ENCODE measurements at regions not wholly inside any gene's neighbourhood (a gene's known extent, or its start where the extent isn't known, plus 50 kb on each side); places are given as distances from the start of the nearest gene placed in this dataset.

- TF ChIP-seq POLR2AphosphoS5 (IDR thresholded peaks at IDR 0.05; ENCODE audit: low read depth): no peak
- TF ChIP-seq CTCF (conservative IDR thresholded peaks at IDR 0.05; ENCODE audit: low read depth in 2 of 2): no peak
- no peak for TF ChIP-seq CREB1 (CRISPR knock-in tag; IDR thresholded peaks at IDR 0.05; ENCODE audit: low read depth)
- TF ChIP-seq ZNF114 (CRISPR knock-in tag; IDR thresholded peaks at IDR 0.05): no peak
- no peak for TF ChIP-seq NANOG (IDR thresholded peaks at IDR 0.05; ENCODE audit: borderline replicate concordance)
- TF ChIP-seq, protein P1, sequence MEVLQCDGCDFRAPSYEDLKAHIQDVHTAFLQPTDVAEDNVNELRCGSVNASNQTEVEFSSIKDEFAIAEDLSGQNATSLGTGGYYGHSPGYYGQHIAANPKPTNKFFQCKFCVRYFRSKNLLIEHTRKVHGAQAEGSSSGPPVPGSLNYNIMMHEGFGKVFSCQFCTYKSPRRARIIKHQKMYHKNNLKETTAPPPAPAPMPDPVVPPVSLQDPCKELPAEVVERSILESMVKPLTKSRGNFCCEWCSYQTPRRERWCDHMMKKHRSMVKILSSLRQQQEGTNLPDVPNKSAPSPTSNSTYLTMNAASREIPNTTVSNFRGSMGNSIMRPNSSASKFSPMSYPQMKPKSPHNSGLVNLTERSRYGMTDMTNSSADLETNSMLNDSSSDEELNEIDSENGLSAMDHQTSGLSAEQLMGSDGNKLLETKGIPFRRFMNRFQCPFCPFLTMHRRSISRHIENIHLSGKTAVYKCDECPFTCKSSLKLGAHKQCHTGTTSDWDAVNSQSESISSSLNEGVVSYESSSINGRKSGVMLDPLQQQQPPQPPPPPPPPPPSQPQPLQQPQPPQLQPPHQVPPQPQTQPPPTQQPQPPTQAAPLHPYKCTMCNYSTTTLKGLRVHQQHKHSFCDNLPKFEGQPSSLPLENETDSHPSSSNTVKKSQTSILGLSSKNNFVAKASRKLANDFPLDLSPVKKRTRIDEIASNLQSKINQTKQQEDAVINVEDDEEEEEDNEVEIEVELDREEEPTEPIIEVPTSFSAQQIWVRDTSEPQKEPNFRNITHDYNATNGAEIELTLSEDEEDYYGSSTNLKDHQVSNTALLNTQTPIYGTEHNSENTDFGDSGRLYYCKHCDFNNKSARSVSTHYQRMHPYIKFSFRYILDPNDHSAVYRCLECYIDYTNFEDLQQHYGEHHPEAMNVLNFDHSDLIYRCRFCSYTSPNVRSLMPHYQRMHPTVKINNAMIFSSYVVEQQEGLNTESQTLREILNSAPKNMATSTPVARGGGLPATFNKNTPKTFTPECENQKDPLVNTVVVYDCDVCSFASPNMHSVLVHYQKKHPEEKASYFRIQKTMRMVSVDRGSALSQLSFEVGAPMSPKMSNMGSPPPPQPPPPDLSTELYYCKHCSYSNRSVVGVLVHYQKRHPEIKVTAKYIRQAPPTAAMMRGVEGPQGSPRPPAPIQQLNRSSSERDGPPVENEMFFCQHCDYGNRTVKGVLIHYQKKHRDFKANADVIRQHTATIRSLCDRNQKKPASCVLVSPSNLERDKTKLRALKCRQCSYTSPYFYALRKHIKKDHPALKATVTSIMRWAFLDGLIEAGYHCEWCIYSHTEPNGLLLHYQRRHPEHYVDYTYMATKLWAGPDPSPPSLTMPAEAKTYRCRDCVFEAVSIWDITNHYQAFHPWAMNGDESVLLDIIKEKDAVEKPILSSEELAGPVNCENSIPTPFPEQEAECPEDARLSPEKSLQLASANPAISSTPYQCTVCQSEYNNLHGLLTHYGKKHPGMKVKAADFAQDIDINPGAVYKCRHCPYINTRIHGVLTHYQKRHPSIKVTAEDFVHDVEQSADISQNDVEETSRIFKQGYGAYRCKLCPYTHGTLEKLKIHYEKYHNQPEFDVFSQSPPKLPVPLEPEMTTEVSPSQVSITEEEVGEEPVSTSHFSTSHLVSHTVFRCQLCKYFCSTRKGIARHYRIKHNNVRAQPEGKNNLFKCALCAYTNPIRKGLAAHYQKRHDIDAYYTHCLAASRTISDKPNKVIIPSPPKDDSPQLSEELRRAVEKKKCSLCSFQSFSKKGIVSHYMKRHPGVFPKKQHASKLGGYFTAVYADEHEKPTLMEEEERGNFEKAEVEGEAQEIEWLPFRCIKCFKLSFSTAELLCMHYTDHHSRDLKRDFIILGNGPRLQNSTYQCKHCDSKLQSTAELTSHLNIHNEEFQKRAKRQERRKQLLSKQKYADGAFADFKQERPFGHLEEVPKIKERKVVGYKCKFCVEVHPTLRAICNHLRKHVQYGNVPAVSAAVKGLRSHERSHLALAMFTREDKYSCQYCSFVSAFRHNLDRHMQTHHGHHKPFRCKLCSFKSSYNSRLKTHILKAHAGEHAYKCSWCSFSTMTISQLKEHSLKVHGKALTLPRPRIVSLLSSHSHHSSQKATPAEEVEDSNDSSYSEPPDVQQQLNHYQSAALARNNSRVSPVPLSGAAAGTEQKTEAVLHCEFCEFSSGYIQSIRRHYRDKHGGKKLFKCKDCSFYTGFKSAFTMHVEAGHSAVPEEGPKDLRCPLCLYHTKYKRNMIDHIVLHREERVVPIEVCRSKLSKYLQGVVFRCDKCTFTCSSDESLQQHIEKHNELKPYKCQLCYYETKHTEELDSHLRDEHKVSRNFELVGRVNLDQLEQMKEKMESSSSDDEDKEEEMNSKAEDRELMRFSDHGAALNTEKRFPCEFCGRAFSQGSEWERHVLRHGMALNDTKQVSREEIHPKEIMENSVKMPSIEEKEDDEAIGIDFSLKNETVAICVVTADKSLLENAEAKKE (CRISPR knock-in tag; IDR thresholded peaks at IDR 0.05): no peak
- no peak for TF ChIP-seq STAT1 (IDR thresholded peaks at IDR 0.05; ENCODE audit: unreplicated experiment)
- TF ChIP-seq, protein P2, sequence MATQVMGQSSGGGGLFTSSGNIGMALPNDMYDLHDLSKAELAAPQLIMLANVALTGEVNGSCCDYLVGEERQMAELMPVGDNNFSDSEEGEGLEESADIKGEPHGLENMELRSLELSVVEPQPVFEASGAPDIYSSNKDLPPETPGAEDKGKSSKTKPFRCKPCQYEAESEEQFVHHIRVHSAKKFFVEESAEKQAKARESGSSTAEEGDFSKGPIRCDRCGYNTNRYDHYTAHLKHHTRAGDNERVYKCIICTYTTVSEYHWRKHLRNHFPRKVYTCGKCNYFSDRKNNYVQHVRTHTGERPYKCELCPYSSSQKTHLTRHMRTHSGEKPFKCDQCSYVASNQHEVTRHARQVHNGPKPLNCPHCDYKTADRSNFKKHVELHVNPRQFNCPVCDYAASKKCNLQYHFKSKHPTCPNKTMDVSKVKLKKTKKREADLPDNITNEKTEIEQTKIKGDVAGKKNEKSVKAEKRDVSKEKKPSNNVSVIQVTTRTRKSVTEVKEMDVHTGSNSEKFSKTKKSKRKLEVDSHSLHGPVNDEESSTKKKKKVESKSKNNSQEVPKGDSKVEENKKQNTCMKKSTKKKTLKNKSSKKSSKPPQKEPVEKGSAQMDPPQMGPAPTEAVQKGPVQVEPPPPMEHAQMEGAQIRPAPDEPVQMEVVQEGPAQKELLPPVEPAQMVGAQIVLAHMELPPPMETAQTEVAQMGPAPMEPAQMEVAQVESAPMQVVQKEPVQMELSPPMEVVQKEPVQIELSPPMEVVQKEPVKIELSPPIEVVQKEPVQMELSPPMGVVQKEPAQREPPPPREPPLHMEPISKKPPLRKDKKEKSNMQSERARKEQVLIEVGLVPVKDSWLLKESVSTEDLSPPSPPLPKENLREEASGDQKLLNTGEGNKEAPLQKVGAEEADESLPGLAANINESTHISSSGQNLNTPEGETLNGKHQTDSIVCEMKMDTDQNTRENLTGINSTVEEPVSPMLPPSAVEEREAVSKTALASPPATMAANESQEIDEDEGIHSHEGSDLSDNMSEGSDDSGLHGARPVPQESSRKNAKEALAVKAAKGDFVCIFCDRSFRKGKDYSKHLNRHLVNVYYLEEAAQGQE (IDR thresholded peaks at IDR 0.05; ENCODE audit: unreplicated experiment): no peak
- no peak for TF ChIP-seq EZH2phosphoT487 (IDR thresholded peaks at IDR 0.05; ENCODE audit: unreplicated experiment)
- no peak for TF ChIP-seq ETS1 (IDR thresholded peaks at IDR 0.05)
- no peak for TF ChIP-seq EZH2 (IDR thresholded peaks at IDR 0.05; ENCODE audit: low read depth, unreplicated experiment)
- Histone ChIP-seq H3F3A (replicated peaks; ENCODE audit: low read depth) (no peaks in the 10 kb centered on the region), H4K20me1 (replicated peaks; ENCODE audit: insufficient read depth) (no peaks in the 10 kb centered on the region), H2AFZ (no peak overlapping the region), H3K4me1 (ENCODE audit: insufficient read depth) (0 out of 2 replicates have a peak, but pooled peaks cover 3% of the 10 kb centered on the region), H3K9me2 (ENCODE audit: insufficient read depth) (no peaks in the 10 kb centered on the region), H3K27ac (ENCODE audit: low read depth) (no peak overlapping the region), H3K36me3 (ENCODE audit: insufficient read depth) (no peaks in the 10 kb centered on the region; the same call in 1 of the 2 replicates), H3K4me2 (no peak overlapping the region), H3K4me3 (no peak overlapping the region), H3K79me2 (replicated peaks; ENCODE audit: insufficient read depth) (no peaks in the 10 kb centered on the region), H3K27me3 (ENCODE audit: insufficient read depth) (no peaks in the 10 kb centered on the region)
- H3K9me3 Mint-ChIP-seq: peaks cover 3% of the 10 kb centered on the region; the same call in 2 of the 3 replicates
- no peak for DNase-seq (ENCODE audit: low spot score)
- no peak for ATAC-seq
- H3K4me3 Mint-ChIP-seq: no peak overlapping the region
- peaks cover 6% of the 10 kb centered on the region; the same call in 1 of the 3 replicates for H3K4me1 Mint-ChIP-seq
- H3K27me3 Mint-ChIP-seq (ENCODE audit: insufficient read depth, low read depth, poor library complexity): no peaks in the 10 kb centered on the region
- no peaks in the 10 kb centered on the region for H3K36me3 Mint-ChIP-seq (ENCODE audit: low read depth)
- no peak overlapping the region for H3K27ac Mint-ChIP-seq
These were observed 1653.3 kb upstream of the PCDH7 start for GRCh38 chr4:29066861-29067260.
